ENCODE measurements at regions not wholly inside any gene's neighbourhood (a gene's known extent, or its start where the extent isn't known, plus 50 kb on each side); places are given as distances from the start of the nearest gene placed in this dataset.

GRCh38 chr6:6524951-6525350, 63.6 kb upstream of the LY86 start:
- TF ChIP-seq CEBPB (IDR thresholded peaks at IDR 0.05) (no peak), TAF1 (IDR thresholded peaks at IDR 0.05; ENCODE audit: low read depth) (no peak), ZBTB7A (IDR thresholded peaks at IDR 0.05; ENCODE audit: low read depth) (no peak)
- TF ChIP-seq, protein P1, sequence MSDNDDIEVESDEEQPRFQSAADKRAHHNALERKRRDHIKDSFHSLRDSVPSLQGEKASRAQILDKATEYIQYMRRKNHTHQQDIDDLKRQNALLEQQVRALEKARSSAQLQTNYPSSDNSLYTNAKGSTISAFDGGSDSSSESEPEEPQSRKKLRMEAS (IDR thresholded peaks at IDR 0.05): no peak
